Stimulated activated CD8-positive, alpha-beta memory T cell treated with anti-CD3 and anti-CD28 coated beads, Interleukin-15, amount 100 ng/mL, for 4 hours (primary cell): ENCODE measurements at regions not wholly inside any gene's neighbourhood (a gene's known extent, or its start where the extent isn't known, plus 50 kb on each side); places are given as distances from the start of the nearest gene placed in this dataset.

Source experiments
- DNase-seq, 2 donors: peaks; one replicate each; pipeline ENCODE4 v3.0.0-alpha.2; 2020; ENCODE audit warnings: low read depth in 2 of 2

GRCh38 chr4:129897111-129897510, 801.2 kb downstream of the C4orf33 start:
- no peak for DNase-seq

- no peak for DNase-seq
Measured at GRCh38 chr4:129899849-129900248, 803.9 kb downstream of the C4orf33 start.

DNA sequence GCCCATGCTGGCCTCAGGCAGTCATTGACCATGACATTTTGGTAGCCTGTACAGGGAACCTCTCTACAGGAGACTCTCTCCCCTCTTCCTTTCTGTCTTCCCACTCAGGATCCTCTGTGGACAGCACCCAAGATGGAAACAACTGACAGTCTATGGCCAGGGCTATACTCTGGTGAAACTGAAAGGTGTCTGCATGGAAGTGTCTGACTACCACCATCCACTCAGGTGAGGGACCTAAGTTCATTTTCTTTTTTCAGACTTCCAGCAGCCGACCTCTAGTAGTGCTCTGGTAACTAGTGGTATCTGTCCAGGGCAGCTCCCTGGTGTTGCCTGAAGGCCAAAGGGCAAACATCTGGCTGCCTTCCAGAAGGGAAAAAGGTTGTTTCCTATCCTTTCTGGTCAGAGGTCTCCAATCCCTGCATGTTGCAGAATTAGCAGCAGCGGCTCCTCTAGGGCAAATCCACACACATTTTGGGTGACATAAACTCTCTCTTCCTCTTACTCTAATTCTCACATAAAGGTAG, 804.5 kb downstream of the C4orf33 start:
- no peak for DNase-seq

- no peak for DNase-seq
Measured at GRCh38 chr4:129901205-129901604, 805.3 kb downstream of the C4orf33 start.

GRCh38 chr4:129903861-129904260, 807.9 kb downstream of the C4orf33 start:
- DNase-seq = no peak

- DNase-seq = no peak
Measured at GRCh38 chr4:129905256-129905655, 809.3 kb downstream of the C4orf33 start.

DNA sequence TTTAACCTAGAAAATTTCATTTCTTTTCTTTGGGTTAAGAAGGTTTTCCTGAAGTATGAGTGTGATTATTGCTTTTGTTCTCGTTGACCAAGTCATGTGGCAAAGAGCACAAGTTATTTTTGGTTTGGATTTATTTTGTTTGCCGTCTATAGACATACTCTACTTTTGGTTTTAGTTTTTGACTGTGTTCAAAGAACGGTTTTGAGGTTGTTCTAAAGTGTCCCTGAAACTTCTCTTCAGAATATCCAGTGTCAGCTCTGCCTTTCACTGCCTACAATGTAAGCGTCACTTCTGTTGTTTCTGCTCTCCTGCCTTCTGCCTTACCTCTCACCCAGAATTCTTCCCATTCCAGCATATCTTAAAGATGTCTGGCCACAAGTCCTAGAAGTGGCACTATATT, 812.2 kb downstream of the C4orf33 start:
- DNase-seq = no peak

- DNase-seq = no peak
Measured at GRCh38 chr4:129916991-129917390, 821.0 kb downstream of the C4orf33 start.

GRCh38 chr4:129917651-129918050, 821.7 kb downstream of the C4orf33 start:
- DNase-seq = no peak

GRCh38 chr4:129926936-129927335, 831.0 kb downstream of the C4orf33 start:
- no peak for DNase-seq

GRCh38 chr4:129929052-129929451, 833.1 kb downstream of the C4orf33 start:
- no peak for DNase-seq

- no peak for DNase-seq
Measured at GRCh38 chr4:129929984-129930383, 834.0 kb downstream of the C4orf33 start.

- no peak for DNase-seq
Measured at GRCh38 chr4:129950217-129950616, 854.3 kb downstream of the C4orf33 start.

GRCh38 chr4:129966175-129966574, 870.2 kb downstream of the C4orf33 start:
- DNase-seq = no peak

DNA sequence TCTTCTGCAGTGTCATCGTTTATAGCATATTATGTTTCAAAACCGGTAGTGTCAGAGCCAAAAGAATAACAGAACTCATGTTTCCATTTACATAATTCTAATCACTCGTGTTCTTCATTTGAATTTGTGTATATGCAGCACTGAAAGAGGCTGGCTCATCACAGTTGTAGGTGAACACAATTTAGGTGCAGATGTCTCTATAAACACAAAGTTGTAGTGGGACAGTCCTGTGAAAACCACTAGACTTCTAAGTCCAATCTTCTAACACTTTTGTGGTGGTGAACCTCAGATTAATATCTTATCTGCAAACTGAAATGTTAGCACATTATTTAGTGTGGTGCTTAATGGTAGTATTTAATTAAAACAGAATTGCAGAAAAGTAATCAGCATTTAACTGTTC, 872.4 kb downstream of the C4orf33 start:
- DNase-seq = no peak

GRCh38 chr4:129968778-129969177, 872.8 kb downstream of the C4orf33 start:
- DNase-seq = no peak

DNA sequence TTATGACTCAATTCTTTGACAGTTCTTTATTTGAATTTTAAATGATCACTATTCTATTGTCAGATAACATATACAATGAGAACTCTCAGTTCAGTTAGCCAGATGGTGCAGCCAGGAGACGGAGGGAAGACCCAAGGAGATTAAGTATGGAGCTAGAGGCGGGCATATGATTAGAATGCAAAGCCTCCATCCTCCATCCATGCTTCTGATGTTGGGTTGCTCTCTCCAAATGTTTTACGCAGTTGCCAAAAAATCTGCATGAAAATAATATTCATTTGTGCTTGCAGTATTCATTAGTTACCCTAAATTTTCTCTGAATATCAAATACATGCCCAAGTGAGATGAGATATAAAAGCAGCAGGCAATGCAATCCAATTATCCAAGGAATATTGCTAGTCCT, 874.8 kb downstream of the C4orf33 start:
- DNase-seq = no peak

DNA sequence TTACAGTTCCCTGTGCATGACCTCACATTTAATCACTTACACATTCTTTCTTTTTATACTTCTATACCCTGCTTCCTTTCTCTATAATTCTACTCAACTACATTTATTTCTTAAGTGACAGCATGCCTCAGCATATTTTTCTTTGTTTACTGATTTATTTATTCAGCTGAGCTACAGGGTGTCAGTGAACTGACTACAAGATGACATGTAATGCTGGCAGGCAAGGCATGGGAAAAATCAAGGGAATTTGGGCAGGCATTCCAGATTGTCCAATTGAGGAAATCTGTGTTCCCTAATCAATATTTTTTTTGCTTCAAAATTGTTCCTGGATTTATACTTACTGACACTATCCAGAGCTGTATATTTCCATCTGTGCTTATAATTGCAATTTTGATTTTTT, 875.5 kb downstream of the C4orf33 start:
- no peak for DNase-seq

- DNase-seq = no peak
Measured at GRCh38 chr4:129972257-129972656, 876.3 kb downstream of the C4orf33 start.

DNA sequence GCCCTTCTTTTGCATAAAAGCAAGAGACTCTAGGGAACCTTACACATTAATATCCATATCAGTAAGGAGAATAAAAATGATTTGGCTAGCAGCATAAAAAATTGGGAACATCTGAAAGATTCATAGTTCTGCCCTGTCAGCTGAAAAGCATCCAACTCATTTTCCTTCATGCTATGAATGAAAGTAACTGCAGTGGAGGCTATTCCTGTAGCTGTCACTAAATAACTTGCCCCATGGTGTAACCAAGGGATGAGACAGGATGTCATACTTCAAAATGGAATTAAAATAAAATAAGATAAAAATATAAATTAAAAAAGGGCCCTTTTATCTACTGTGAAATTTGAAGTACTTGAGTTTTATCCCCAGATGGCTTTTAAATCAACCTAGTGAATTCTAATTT, 878.8 kb downstream of the C4orf33 start:
- no peak for DNase-seq

- no peak for DNase-seq
Measured at GRCh38 chr4:129978315-129978714, 882.4 kb downstream of the C4orf33 start.

- DNase-seq = no peak
Measured at GRCh38 chr4:129988957-129989356, 893.0 kb downstream of the C4orf33 start.

- DNase-seq = no peak
Measured at GRCh38 chr4:129994715-129995114, 898.8 kb downstream of the C4orf33 start.

- no peak for DNase-seq
Measured at GRCh38 chr4:129998436-129999150, 902.6 kb downstream of the C4orf33 start.
